Cardiac muscle cell (in vitro differentiated cells and primary cell): ENCODE measurements at regions not wholly inside any gene's neighbourhood (a gene's known extent, or its start where the extent isn't known, plus 50 kb on each side); places are given as distances from the start of the nearest gene placed in this dataset.

Source experiments
- DNase-seq, 2 donors: peaks; one replicate each; pipeline versions ENCODE4 v3.0.0 to v3.0.0-alpha.2; 2010 to 2017; ENCODE audit warnings: low read depth in 1 of 2, low spot score in 1 of 2
- H3K27ac ChIP-seq: fragments of 200-600 bp; sonication (generic); 2 replicates; pipeline ENCODE4 v1.5.1; 2016
- H3K27me3 ChIP-seq: fragments of 200-600 bp; sonication (generic); 2 replicates; pipeline ENCODE4 v1.6.0; 2016; ENCODE audit warnings: control low read depth
- H3K36me3 ChIP-seq: fragments of 200-600 bp; sonication (generic); 2 replicates; pipeline ENCODE4 v1.5.1; 2016; ENCODE audit warnings: control low read depth
- H3K4me1 ChIP-seq: fragments of 200-600 bp; sonication (generic); 2 replicates; pipeline ENCODE4 v1.8.1; 2017; ENCODE audit warnings: low read depth, mild to moderate bottlenecking, mixed run types
- H3K4me3 ChIP-seq: fragments of 200-600 bp; sonication (generic); 2 replicates; pipeline ENCODE4 v1.5.1; 2016; ENCODE audit warnings: mild to moderate bottlenecking
- H3K9me3 ChIP-seq: fragments of 200-600 bp; sonication (generic); 2 replicates; pipeline ENCODE4 v1.5.1; 2017; ENCODE audit warnings: low read depth, mild to moderate bottlenecking, control low read depth
- CTCF ChIP-seq: IDR thresholded peaks from 2 replicates; pipeline ENCODE4 v1.5.1; 2012; ENCODE audit warnings: low read depth, mild to moderate bottlenecking, low read length

- H3K9me3 ChIP-seq = no peaks in the 10 kb centered on the region
- H3K36me3 ChIP-seq = no peaks in the 10 kb centered on the region
- no peak for DNase-seq
- H3K4me3 ChIP-seq = no peak overlapping the region
- peaks cover 4% of the 10 kb centered on the region for H3K27me3 ChIP-seq
- no peaks in the 10 kb centered on the region for H3K4me1 ChIP-seq
- no peak for TF ChIP-seq CTCF
- no peak overlapping the region for H3K27ac ChIP-seq
These were observed 208.6 kb downstream of the URI1 start for GRCh38 chr19:30150626-30151025.

GRCh38 chr19:30151081-30151480, 209.0 kb downstream of the URI1 start:
- Histone ChIP-seq H3K27me3 (peaks cover 4% of the 10 kb centered on the region), H3K4me1 (no peaks in the 10 kb centered on the region), H3K4me3 (no peak overlapping the region), H3K9me3 (no peaks in the 10 kb centered on the region), H3K27ac (no peak overlapping the region), H3K36me3 (no peaks in the 10 kb centered on the region)
- DNase-seq = no peak
- no peak for TF ChIP-seq CTCF

GRCh38 chr19:30152510-30153291, 210.7 kb downstream of the URI1 start:
- Histone ChIP-seq H3K27ac (no peak overlapping the region), H3K4me3 (no peak overlapping the region), H3K36me3 (no peaks in the 10 kb centered on the region), H3K4me1 (no peaks in the 10 kb centered on the region), H3K9me3 (no peaks in the 10 kb centered on the region), H3K27me3 (peaks cover 4% of the 10 kb centered on the region)
- no peak for DNase-seq
- no peak for TF ChIP-seq CTCF

GRCh38 chr19:30153326-30154210, 211.5 kb downstream of the URI1 start:
- H3K9me3 ChIP-seq = no peaks in the 10 kb centered on the region
- H3K4me3 ChIP-seq = no peak overlapping the region
- H3K27ac ChIP-seq = no peak overlapping the region
- peaks cover 4% of the 10 kb centered on the region for H3K27me3 ChIP-seq
- DNase-seq = no peak
- no peak for TF ChIP-seq CTCF
- H3K4me1 ChIP-seq = no peaks in the 10 kb centered on the region
- no peaks in the 10 kb centered on the region for H3K36me3 ChIP-seq

GRCh38 chr19:30154410-30154809, 212.4 kb downstream of the URI1 start:
- DNase-seq = no peak
- no peak for TF ChIP-seq CTCF

More at GRCh38 chr19:30154410-30154809, 212.4 kb downstream of the URI1 start:
- peaks cover 4% of the 10 kb centered on the region for H3K27me3 ChIP-seq
- H3K36me3 ChIP-seq = no peaks in the 10 kb centered on the region
- H3K4me3 ChIP-seq = no peak overlapping the region
- no peak overlapping the region for H3K27ac ChIP-seq
- no peaks in the 10 kb centered on the region for H3K4me1 ChIP-seq
- H3K9me3 ChIP-seq = no peaks in the 10 kb centered on the region
